NCI-H460 (cell line): ENCODE measurements at regions not wholly inside any gene's neighbourhood (a gene's known extent, or its start where the extent isn't known, plus 50 kb on each side); places are given as distances from the start of the nearest gene placed in this dataset.
"Not testable (repeated sequence)": the region's sequence is repeated elsewhere in the genome, so short reads cannot be mapped to it uniquely, and the experiment has no call there.

Source experiments
- DNase-seq: peaks from one replicate; pipeline ENCODE4 v3.0.0-alpha.2; 2016; ENCODE audit warnings: low read depth; ENCODE audit errors: extremely low read depth

DNA sequence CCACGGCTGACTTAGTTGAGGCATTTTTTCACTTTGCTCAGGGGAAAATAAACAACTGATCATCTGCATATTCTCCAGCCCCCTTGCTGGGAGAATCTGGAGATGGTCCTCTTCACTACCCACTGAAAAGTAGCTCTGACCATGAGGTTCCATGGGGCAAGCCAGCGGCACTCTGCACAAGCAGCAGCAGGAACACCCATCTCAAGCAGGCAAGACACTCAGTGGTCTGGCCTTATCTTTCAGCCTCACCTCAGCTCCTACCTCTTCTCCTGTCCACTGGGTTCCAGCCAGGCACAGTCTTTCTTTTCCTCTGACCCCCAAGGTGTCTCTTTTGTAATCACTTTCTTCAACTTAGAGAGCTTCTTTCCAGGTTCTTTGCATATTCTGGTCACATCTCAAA lies 280.8 kb upstream of the GRIA1 start:
- no peak for DNase-seq

DNA sequence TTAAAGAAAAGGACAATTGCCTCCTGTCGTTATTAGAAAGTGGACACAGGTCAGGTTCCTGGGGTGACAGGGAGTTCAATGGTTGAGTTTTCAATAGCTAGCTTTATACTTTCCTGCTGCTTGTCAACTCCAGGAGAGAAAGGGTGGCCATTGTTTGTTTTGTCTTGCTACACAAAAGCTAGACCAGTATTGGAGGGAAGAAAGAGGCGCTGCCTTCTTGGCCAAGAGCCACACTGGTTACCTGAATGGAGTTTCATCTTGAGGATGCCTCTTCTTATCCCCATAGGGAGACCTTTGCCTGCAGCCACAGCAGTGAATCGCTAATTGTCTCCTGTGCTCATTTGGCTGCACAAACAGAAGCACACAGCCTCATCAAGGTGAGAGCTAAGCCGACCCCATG lies 279.4 kb upstream of the GRIA1 start:
- no peak for DNase-seq

DNA sequence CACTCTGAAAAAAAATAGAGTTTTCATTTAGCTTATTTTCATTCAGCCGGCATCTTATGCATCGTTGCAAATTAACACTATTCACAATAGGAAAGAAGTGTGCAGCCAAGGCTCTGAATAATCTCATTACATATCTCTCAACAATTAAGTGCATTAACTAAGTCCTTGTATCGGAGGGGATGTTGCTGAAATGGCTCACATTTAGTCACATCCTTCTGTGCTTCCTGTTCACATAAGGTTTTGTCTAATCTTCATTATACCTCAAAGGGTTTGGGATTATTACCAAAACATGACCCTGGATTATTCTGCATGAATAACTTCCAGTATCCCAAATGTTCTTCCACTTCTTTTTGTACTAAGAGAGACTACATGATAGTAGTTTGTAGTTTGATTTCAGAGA lies 278.0 kb upstream of the GRIA1 start:
- no peak for DNase-seq

DNA sequence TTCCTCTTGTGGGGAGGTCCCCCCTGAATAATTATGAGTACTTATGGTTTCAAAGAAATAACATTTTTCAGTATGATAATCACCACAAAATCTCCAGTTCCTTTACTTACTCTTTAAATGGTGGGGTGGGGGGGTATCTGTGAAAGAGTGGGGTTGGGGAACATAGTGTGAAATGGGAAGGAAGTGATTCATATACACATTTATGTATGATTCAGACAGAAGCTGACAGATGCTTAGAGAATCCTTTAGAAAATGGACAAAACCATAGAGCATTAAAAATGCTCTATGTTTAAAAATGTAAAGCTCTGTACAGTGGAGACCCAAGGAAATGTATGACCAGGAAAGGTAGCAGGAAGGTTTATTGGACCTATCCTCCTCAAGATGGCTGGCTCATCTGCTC lies 267.5 kb upstream of the GRIA1 start:
- DNase-seq, result no peak

DNA sequence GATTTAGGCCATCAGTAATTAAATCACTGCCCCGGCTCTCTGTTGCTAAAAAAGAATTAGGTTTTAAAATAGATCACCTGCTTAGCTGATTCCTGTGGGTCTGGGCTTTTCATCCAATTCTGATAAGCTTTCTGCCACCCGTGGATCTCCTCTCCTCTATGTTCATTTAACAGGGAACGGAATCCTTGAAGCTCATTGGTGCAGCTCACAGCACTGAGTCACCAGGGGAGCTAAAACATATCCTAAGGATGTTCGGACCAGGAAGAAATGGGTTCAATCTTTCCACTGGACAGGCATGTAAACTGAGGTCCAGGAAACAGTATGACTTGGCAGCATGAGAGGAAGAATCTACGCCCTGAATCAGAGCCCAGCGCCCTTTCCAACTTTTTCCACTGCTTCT lies 267.1 kb upstream of the GRIA1 start:
- no peak for DNase-seq

DNA sequence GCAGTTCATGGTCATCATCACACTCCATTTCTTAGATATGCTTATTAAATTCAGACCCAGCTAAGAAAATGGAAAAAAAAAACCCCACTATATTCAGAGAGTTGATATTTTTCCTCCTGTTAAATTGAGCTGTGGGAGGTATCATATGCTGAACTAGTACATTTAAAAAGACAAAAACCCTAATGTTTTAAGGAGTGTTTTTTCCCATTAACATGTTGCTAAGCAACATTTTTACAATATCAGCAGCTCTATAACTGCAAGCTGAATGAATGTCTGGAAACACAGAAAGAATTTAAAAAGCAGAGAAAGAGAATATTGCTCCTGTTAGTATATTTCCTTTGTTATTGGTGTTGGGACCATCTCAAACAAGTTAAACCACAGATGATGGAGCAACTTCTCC lies 265.8 kb upstream of the GRIA1 start:
- no peak for DNase-seq

DNA sequence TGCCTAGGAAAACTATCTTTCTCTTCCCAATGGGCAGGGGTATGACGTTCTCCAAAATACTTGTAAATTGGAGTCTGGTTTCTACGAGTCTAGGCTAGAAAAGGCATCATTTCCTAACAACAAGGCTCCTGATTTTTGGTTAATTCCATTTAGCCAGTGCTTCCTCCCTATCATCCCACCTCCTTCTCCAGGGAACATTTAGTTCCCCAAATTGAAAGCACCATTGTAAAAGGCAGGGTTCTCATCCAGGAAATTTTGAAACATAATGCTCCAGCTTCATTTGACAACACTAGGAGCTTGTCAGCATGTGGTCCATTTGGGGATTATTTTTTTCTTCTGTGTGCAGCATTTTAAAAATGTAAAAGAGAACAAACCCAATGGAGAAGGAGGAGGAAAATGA lies 256.5 kb upstream of the GRIA1 start:
- DNase-seq, result no peak

DNA sequence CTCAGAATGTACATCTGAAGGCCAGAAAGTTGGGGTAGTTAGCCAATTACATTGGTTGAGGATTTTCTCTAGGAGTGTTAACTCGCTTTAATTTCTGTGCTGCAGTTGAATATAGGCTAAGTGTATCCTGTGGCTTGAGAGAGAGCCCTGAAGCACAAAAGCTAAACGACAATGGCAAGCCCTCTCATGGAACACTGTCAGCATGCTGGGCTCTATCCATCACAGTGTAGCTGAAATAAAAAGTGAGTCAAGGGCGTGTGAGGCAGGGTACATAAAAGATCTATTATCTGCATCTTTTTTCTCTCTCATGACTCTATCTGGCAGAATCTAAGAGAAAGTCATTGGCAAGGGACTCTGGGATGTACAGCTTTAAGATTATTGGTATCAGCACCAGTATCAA lies 254.2 kb upstream of the GRIA1 start:
- no peak for DNase-seq

DNA sequence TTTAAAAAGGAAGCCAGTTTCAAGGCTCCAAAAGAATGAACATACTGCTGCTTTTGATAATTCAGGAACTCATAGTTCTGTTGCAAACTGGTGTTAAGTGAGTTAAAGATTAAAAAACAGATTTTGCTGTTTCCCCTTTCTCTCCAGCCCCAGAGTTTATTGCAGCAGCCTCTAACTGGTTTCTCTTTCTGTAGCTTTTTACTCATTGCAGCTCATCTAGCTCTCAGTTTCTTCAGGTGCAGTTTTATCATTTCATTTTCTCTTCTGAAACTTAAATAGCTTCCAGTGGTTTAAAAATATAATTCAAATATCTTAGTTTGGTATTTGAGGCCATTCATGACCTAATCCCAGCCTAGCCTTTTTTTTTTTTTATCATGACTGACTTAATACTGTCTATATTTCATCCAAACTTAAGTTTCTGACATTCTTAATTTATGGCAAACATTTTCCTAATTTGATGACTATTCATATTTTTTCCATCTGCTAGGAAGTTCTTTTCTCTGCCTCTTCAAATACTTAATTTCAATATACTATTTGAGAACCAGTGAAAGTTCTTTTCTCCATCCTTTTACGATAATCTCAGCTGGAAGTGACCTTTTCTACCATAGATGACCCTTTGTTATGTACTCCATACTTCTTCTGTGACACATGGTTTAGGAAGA lies 252.7 kb upstream of the GRIA1 start:
- no peak for DNase-seq

DNA sequence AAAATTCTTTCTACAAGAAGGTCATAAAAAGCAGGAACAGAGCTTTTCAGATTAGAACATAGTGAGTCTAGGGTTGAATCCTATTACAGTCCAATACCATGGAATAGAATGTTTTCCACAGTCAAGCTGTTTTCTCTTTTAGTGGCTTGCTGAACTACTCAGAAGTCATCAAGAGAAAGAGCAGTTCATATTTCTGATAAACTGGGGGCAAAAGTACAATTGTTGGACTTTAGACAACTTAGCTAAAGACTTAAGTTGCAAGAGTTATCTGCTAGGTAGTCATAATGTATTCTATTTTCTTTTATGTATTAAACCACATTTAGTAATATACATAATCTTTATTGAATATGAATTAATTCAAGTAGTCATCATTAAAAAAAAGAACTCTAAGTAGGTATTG lies 233.1 kb upstream of the GRIA1 start:
- no peak for DNase-seq

DNA sequence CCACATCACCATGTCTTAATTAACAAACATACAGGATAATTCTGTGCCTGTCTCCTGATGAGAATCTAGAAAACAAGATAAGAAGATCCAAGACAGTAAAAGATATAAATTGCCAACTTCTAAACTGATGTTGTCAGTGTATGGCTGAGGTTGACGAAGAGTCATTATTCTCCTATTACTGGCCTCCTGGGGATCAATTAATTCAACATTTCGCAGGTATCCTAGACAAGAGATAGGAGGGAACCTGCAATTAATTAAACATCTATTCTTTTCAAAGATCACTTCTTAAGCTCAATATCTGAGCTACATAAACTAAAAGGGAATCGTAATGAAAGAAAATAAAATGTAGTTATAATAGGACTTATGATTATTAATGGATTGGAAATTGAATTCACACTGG lies 232.0 kb upstream of the GRIA1 start:
- DNase-seq, result no peak

DNA sequence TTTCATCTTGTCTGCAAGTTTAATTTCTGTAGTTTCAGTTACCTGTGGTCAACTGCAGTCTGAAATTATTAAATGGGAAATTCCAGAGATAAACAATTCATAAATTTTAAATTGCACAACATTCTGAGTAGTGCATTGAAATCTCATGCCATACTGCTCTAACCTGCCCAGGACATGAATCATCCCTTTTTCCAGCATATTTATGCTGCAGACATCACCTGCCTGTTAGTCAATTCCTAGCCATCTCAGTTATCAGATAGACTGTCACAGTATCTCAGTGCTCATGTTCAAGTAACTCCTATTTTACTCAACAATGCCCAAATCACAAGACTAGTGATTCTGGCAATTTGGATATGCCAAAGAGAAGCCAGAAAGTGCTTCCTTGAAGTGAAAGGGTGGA lies 223.0 kb upstream of the GRIA1 start:
- no peak for DNase-seq

DNA sequence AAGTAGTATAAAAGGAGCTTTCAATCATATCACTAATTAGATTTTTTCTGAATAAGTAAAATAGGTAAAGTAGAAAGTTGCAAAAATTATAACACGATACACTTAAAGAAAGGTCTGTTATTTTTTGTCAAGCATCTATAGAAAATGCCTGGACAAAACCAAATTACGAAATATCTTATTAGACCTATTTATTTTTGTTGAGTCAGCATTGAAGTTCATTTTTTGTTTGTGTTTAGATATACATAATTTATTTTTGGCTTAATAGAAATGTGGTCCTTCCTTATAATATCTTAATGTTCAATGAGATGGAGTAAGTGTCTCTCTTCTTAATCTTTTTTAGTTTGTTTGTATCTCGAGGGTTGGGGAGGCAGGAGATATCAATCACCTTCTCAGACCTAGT lies 214.8 kb upstream of the GRIA1 start:
- DNase-seq, result no peak

DNA sequence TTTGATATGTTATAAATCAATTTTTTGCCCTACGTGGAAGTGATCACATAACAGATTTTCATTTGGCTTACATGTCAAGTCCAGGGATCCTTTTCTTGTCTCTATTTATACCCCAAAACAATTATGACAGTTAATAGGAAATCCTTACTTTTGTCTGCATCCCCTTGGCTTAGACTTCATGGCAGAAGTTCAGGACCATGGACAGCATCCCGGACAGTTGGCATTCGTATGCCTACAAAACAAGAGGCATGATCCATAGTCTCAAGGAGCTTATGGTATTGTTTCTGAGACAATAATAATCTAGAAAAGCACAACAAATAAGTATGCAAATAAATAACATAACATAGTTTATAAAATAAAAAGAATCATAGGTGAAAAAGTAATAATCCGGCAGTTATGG lies 214.3 kb upstream of the GRIA1 start:
- peak; percentile 12 for DNase-seq

DNA sequence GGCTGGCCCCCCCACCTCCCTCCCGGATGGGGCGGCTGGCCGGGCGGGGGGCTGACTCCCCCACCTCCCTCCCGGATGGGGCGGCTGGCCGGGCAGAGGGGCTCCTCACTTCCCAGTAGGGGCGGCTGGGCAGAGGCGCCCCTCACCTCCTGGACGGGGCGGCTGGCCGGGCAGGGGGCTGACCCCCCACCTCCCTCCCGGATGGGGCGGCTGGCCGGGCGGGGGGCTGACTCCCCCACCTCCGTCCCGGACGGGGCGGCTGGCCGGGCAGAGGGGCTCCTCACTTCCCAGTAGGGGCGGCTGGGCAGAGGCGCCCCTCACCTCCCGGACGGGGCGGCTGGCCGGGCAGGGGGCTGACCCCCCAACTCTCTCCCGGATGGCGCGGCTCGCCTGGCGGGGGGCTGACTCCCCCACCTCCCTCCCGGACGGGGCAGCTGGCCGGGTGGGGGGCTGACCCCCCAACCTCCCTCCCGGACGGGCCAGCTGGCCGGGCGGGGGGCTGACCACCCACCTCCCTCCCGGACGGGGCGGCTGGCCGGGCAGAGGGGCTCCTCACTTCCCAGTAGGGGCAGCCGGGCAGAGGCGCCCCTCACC lies 194.1 kb upstream of the GRIA1 start:
- DNase-seq, result not testable (repeated sequence)

DNA sequence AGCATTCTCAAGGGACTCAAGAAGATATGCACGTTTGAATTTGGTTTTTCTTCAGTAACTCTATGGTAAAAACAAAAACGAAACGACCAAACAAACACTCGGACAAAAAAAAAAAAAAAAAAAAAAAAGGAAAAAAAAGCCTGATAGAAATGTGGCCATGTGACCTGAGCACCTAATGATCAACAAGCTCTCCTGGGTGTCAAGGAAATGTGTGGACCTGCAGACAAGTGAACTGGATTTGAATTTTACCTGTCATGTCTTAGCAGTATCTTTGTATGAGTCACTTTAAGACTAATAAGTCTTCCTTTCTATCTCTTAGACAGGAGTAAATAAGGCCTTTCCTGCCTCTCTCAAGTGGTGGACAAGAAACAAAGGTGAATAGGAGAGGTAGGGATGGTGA lies 190.6 kb upstream of the GRIA1 start:
- no peak for DNase-seq

DNA sequence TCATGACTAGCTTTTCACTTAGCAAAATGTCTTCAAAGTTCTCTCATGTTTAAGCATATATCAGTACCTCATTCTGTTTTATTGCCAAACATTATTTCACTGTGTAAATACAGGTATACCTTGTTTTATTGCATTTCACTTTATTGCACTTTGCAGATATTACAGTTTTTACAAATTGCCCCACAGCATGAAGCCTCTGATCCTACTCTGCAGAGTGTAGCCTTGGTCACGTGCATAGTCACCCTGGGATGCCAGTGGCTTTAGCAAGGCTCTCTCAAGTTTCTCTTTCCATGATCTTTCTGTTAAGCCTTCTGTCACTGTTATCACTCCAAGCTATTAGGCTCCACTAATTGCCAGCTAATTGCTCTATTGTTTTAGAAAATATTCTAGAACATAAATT lies 182.2 kb upstream of the GRIA1 start:
- no peak for DNase-seq

DNA sequence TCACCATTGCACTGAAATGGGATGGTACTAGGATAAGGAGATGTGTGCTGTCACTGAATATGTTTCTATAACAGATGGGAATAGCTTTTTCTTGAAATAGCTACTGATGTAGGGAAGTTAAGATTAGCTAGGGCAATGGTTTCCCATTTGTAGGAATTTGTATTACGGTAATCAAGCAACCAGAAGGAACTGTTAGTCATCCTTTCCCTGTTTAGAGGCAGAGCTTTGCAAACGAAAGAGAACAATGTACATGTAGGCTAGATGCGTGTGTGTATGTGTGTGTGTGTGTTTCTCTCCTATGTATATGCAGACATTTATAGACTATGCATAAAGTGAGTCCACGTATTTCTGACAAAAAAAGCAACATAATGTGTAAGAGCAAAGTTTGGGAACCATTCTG lies 171.9 kb upstream of the GRIA1 start:
- no peak for DNase-seq

DNA sequence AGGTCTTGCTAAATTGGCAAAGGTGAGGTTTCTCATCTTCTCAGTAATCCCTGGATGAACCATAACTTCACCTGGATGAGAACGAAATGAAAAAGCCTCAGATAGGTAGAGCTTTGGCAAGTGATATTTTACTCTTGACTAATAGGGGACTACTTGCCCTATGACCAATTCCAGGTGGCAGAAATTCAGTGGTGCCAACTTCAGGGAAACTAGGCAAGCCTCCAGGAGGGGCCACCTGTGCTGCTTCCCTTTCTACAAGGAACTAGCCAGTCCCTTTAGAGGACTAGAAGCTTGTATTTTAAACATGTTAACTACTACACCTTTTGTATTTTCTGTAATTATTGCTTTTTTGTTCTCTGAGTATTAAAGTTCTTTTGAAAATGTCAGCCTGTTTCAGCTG lies 169.0 kb upstream of the GRIA1 start:
- DNase-seq, result no peak

DNA sequence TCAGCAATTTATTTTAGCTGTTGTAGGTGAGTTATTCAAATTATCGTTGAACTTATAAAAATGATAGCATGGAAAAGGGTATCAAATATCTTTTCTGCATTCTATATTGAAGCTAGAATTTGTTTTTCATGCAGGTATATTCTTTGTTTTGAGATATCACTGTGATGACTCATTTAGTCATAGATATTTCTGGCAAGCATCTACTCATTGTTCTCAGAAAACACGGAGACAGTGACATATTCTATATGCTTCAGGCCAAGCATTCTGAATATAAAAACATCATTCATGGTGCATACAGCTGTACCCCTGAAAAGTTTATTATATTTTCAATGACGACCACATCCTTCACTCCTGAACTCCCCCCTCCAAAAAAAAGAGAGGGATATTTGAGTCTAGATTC lies 150.3 kb upstream of the GRIA1 start:
- no peak for DNase-seq

DNA sequence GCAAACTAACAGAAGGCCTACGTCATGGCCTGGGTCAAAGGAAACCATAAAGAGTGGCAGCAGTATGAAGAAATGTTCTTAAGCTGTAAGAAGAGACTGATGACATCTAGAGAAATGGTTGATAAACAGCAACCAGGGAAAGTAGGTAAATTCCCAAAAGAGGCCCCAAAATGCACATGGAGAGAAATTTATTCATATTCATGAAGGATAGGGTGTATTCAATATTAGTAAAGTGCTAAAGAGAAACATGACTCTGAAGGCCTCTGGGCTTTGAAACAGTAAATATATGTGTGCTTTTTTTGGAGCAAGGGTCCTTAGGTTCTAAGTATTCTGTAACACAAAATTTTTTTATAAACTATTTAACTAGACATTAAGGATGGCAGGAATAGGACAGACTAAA lies 149.7 kb upstream of the GRIA1 start:
- DNase-seq, result no peak

DNA sequence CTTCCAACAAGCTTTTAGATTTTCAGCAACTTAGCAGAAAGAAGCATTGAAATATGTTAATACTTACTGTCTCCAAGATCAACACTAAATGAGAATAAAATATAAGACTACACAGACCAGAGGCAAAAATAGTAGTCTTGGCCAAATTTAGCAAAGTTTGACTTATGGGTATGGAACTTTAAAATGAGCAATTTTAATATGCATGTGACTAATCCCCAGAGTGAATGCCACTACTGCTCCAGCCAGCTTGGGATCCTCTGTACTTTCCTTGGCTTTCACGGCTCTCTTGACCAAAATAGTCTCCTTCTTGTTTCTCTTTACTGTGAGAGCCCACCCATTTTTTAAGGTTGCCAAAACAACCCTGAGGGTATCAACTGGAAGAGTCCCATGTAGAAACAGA lies 148.0 kb upstream of the GRIA1 start:
- no peak for DNase-seq

DNA sequence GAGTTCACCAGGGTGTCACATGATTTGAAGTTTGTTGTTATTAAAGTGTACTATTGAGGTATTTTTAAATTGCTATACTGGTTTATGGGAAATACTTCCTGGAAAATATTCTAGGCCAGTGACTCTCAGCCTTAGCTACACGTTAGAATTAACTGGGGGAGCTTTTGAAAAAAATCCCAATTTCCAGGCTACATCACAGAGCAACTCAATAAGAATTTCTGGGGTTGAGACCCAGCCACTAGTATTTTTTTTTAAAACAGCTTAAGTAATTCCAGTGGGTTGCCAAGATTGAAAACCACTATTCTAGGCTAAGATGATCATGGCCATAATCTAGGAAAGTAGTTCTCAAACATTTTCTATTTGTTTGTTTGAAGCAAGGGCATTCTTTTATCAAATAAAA lies 142.9 kb upstream of the GRIA1 start:
- DNase-seq, result no peak
